ENCODE measurements at regions not wholly inside any gene's neighbourhood (a gene's known extent, or its start where the extent isn't known, plus 50 kb on each side); places are given as distances from the start of the nearest gene placed in this dataset.
"Not testable (repeated sequence)": the region's sequence is repeated elsewhere in the genome, so short reads cannot be mapped to it uniquely, and the experiment has no call there.

GRCh38 chr10:64648915-64649314 lies 1127.7 kb downstream of the REEP3 start:
- no peak overlapping the region for H3K4me3 ChIP-seq (ENCODE audit: low read depth in 1 of 2, low read length in 2 of 2)
- H3K27ac ChIP-seq (ENCODE audit: low read depth in 2 of 2, low read length in 1 of 2) = no peak overlapping the region
- no peaks in the 10 kb centered on the region for H3K36me3 ChIP-seq (ENCODE audit: control insufficient read depth in 2 of 2, insufficient read depth in 2 of 2, low read length in 1 of 2)
- no peaks in the 10 kb centered on the region for H3K4me1 ChIP-seq (ENCODE audit: control insufficient read depth in 2 of 2, insufficient read depth in 2 of 2, low read length in 1 of 2)
- no peaks in the 10 kb centered on the region for H3K9me3 ChIP-seq (ENCODE audit: control insufficient read depth in 2 of 2, insufficient read depth in 1 of 2, low read depth in 1 of 2, low read length in 1 of 2)
- WGBS, 2 donors = 56 to 64% methylated on average over 3 of the region's 3 CpGs
- no peaks in the 10 kb centered on the region for H3K27me3 ChIP-seq (ENCODE audit: control insufficient read depth in 1 of 2, insufficient read depth in 2 of 2, low read length in 2 of 2)

GRCh38 chr10:64658528-64658927 lies 1137.3 kb downstream of the REEP3 start:
- Histone ChIP-seq H3K4me3 (ENCODE audit: low read depth in 1 of 2, low read length in 2 of 2) (no peak overlapping the region), H3K9me3 (ENCODE audit: control insufficient read depth in 2 of 2, insufficient read depth in 1 of 2, low read depth in 1 of 2, low read length in 1 of 2) (no peaks in the 10 kb centered on the region), H3K27ac (ENCODE audit: low read depth in 2 of 2, low read length in 1 of 2) (no peak overlapping the region), H3K27me3 (ENCODE audit: control insufficient read depth in 1 of 2, insufficient read depth in 2 of 2, low read length in 2 of 2) (no peaks in the 10 kb centered on the region), H3K4me1 (ENCODE audit: control insufficient read depth in 2 of 2, insufficient read depth in 2 of 2, low read length in 1 of 2) (no peaks in the 10 kb centered on the region), H3K36me3 (ENCODE audit: control insufficient read depth in 2 of 2, insufficient read depth in 2 of 2, low read length in 1 of 2) (no peaks in the 10 kb centered on the region)
- 39 to 48% methylated on average over 2 of the region's 2 CpGs for WGBS, 2 donors

GRCh38 chr10:64659311-64659710 lies 1138.1 kb downstream of the REEP3 start:
- no peak overlapping the region for H3K4me3 ChIP-seq (ENCODE audit: low read depth in 1 of 2, low read length in 2 of 2)
- no peaks in the 10 kb centered on the region for H3K27me3 ChIP-seq (ENCODE audit: control insufficient read depth in 1 of 2, insufficient read depth in 2 of 2, low read length in 2 of 2)
- H3K4me1 ChIP-seq (ENCODE audit: control insufficient read depth in 2 of 2, insufficient read depth in 2 of 2, low read length in 1 of 2) = no peaks in the 10 kb centered on the region
- WGBS, 2 donors = 75 to 94% methylated on average over 1 of the region's 1 CpG
- H3K27ac ChIP-seq (ENCODE audit: low read depth in 2 of 2, low read length in 1 of 2) = no peak overlapping the region
- no peaks in the 10 kb centered on the region for H3K9me3 ChIP-seq (ENCODE audit: control insufficient read depth in 2 of 2, insufficient read depth in 1 of 2, low read depth in 1 of 2, low read length in 1 of 2)
- no peaks in the 10 kb centered on the region for H3K36me3 ChIP-seq (ENCODE audit: control insufficient read depth in 2 of 2, insufficient read depth in 2 of 2, low read length in 1 of 2)

- Histone ChIP-seq H3K4me3 (ENCODE audit: low read depth in 1 of 2, low read length in 2 of 2) (no peak overlapping the region), H3K9me3 (ENCODE audit: control insufficient read depth in 2 of 2, insufficient read depth in 1 of 2, low read depth in 1 of 2, low read length in 1 of 2) (no peaks in the 10 kb centered on the region), H3K36me3 (ENCODE audit: control insufficient read depth in 2 of 2, insufficient read depth in 2 of 2, low read length in 1 of 2) (no peaks in the 10 kb centered on the region), H3K4me1 (ENCODE audit: control insufficient read depth in 2 of 2, insufficient read depth in 2 of 2, low read length in 1 of 2) (no peaks in the 10 kb centered on the region), H3K27ac (ENCODE audit: low read depth in 2 of 2, low read length in 1 of 2) (no peak overlapping the region), H3K27me3 (ENCODE audit: control insufficient read depth in 1 of 2, insufficient read depth in 2 of 2, low read length in 2 of 2) (no peaks in the 10 kb centered on the region)
- 92% methylated on average over 3 of the region's 3 CpGs for WGBS, 2 donors
Observed at GRCh38 chr10:64682043-64682442, 1160.8 kb downstream of the REEP3 start.

- WGBS, 2 donors = 50 to 57% methylated on average over 3 of the region's 3 CpGs
- Histone ChIP-seq H3K4me1 (ENCODE audit: control insufficient read depth in 2 of 2, insufficient read depth in 2 of 2, low read length in 1 of 2) (no peaks in the 10 kb centered on the region), H3K27me3 (ENCODE audit: control insufficient read depth in 1 of 2, insufficient read depth in 2 of 2, low read length in 2 of 2) (no peaks in the 10 kb centered on the region), H3K4me3 (ENCODE audit: low read depth in 1 of 2, low read length in 2 of 2) (no peak overlapping the region), H3K27ac (ENCODE audit: low read depth in 2 of 2, low read length in 1 of 2) (no peak overlapping the region), H3K9me3 (ENCODE audit: control insufficient read depth in 2 of 2, insufficient read depth in 1 of 2, low read depth in 1 of 2, low read length in 1 of 2) (no peaks in the 10 kb centered on the region), H3K36me3 (ENCODE audit: control insufficient read depth in 2 of 2, insufficient read depth in 2 of 2, low read length in 1 of 2) (no peaks in the 10 kb centered on the region)
Observed at GRCh38 chr10:64690194-64690593, 1169.0 kb downstream of the REEP3 start.

GRCh38 chr10:64699244-64699643 lies 1178.0 kb downstream of the REEP3 start:
- no peaks in the 10 kb centered on the region for H3K4me1 ChIP-seq (ENCODE audit: control insufficient read depth in 2 of 2, insufficient read depth in 2 of 2, low read length in 1 of 2)
- no peak overlapping the region for H3K4me3 ChIP-seq (ENCODE audit: low read depth in 1 of 2, low read length in 2 of 2)
- H3K36me3 ChIP-seq (ENCODE audit: control insufficient read depth in 2 of 2, insufficient read depth in 2 of 2, low read length in 1 of 2) = no peaks in the 10 kb centered on the region
- 47 to 48% methylated on average over 3 of the region's 3 CpGs for WGBS, 2 donors
- H3K27ac ChIP-seq (ENCODE audit: low read depth in 2 of 2, low read length in 1 of 2) = no peak overlapping the region
- H3K27me3 ChIP-seq (ENCODE audit: control insufficient read depth in 1 of 2, insufficient read depth in 2 of 2, low read length in 2 of 2) = no peaks in the 10 kb centered on the region
- H3K9me3 ChIP-seq (ENCODE audit: control insufficient read depth in 2 of 2, insufficient read depth in 1 of 2, low read depth in 1 of 2, low read length in 1 of 2) = peaks cover 0 to 2% of the 10 kb centered on the region in 2 donors

- not testable (repeated sequence) for H3K4me3 ChIP-seq (ENCODE audit: low read depth in 1 of 2, low read length in 2 of 2); H3K36me3 ChIP-seq (ENCODE audit: control insufficient read depth in 2 of 2, insufficient read depth in 2 of 2, low read length in 1 of 2); H3K27ac ChIP-seq (ENCODE audit: low read depth in 2 of 2, low read length in 1 of 2); H3K27me3 ChIP-seq (ENCODE audit: control insufficient read depth in 1 of 2, insufficient read depth in 2 of 2, low read length in 2 of 2); H3K9me3 ChIP-seq (ENCODE audit: control insufficient read depth in 2 of 2, insufficient read depth in 1 of 2, low read depth in 1 of 2, low read length in 1 of 2); H3K4me1 ChIP-seq (ENCODE audit: control insufficient read depth in 2 of 2, insufficient read depth in 2 of 2, low read length in 1 of 2)
- WGBS, 2 donors = 46 to 50% methylated on average over 3 of the region's 3 CpGs
Observed at GRCh38 chr10:64702086-64702485, 1180.9 kb downstream of the REEP3 start.

- Histone ChIP-seq H3K27me3 (ENCODE audit: control insufficient read depth in 1 of 2, insufficient read depth in 2 of 2, low read length in 2 of 2) (no peaks in the 10 kb centered on the region), H3K4me1 (ENCODE audit: control insufficient read depth in 2 of 2, insufficient read depth in 2 of 2, low read length in 1 of 2) (no peaks in the 10 kb centered on the region), H3K36me3 (ENCODE audit: control insufficient read depth in 2 of 2, insufficient read depth in 2 of 2, low read length in 1 of 2) (no peaks in the 10 kb centered on the region), H3K4me3 (ENCODE audit: low read depth in 1 of 2, low read length in 2 of 2) (no peak overlapping the region), H3K27ac (ENCODE audit: low read depth in 2 of 2, low read length in 1 of 2) (no peak overlapping the region), H3K9me3 (ENCODE audit: control insufficient read depth in 2 of 2, insufficient read depth in 1 of 2, low read depth in 1 of 2, low read length in 1 of 2) (peaks cover 0 to 2% of the 10 kb centered on the region in 2 donors)
- 83 to 85% methylated on average over 3 of the region's 3 CpGs for WGBS, 2 donors
Observed at GRCh38 chr10:64708884-64709681, 1187.9 kb downstream of the REEP3 start.

- H3K4me1 ChIP-seq (ENCODE audit: control insufficient read depth in 2 of 2, insufficient read depth in 2 of 2, low read length in 1 of 2) = no peaks in the 10 kb centered on the region
- no peaks in the 10 kb centered on the region for H3K9me3 ChIP-seq (ENCODE audit: control insufficient read depth in 2 of 2, insufficient read depth in 1 of 2, low read depth in 1 of 2, low read length in 1 of 2)
- H3K36me3 ChIP-seq (ENCODE audit: control insufficient read depth in 2 of 2, insufficient read depth in 2 of 2, low read length in 1 of 2) = no peaks in the 10 kb centered on the region
- no peak overlapping the region for H3K4me3 ChIP-seq (ENCODE audit: low read depth in 1 of 2, low read length in 2 of 2)
- no peaks in the 10 kb centered on the region for H3K27me3 ChIP-seq (ENCODE audit: control insufficient read depth in 1 of 2, insufficient read depth in 2 of 2, low read length in 2 of 2)
- H3K27ac ChIP-seq (ENCODE audit: low read depth in 2 of 2, low read length in 1 of 2) = no peak overlapping the region
Observed at GRCh38 chr10:64726466-64726865, 1205.3 kb downstream of the REEP3 start.

- Histone ChIP-seq H3K27me3 (ENCODE audit: control insufficient read depth in 1 of 2, insufficient read depth in 2 of 2, low read length in 2 of 2) (no peaks in the 10 kb centered on the region), H3K4me1 (ENCODE audit: control insufficient read depth in 2 of 2, insufficient read depth in 2 of 2, low read length in 1 of 2) (no peaks in the 10 kb centered on the region), H3K27ac (ENCODE audit: low read depth in 2 of 2, low read length in 1 of 2) (no peak overlapping the region), H3K9me3 (ENCODE audit: control insufficient read depth in 2 of 2, insufficient read depth in 1 of 2, low read depth in 1 of 2, low read length in 1 of 2) (no peaks in the 10 kb centered on the region), H3K4me3 (ENCODE audit: low read depth in 1 of 2, low read length in 2 of 2) (no peak overlapping the region), H3K36me3 (ENCODE audit: control insufficient read depth in 2 of 2, insufficient read depth in 2 of 2, low read length in 1 of 2) (no peaks in the 10 kb centered on the region)
Observed at GRCh38 chr10:64731016-64731415, 1209.8 kb downstream of the REEP3 start.

Measured in esophagus (tissue), 2 donors.